ENCODE measurements at regions not wholly inside any gene's neighbourhood (a gene's known extent, or its start where the extent isn't known, plus 50 kb on each side); places are given as distances from the start of the nearest gene placed in this dataset.
"Not testable (repeated sequence)": the region's sequence is repeated elsewhere in the genome, so short reads cannot be mapped to it uniquely, and the experiment has no call there.

DNA sequence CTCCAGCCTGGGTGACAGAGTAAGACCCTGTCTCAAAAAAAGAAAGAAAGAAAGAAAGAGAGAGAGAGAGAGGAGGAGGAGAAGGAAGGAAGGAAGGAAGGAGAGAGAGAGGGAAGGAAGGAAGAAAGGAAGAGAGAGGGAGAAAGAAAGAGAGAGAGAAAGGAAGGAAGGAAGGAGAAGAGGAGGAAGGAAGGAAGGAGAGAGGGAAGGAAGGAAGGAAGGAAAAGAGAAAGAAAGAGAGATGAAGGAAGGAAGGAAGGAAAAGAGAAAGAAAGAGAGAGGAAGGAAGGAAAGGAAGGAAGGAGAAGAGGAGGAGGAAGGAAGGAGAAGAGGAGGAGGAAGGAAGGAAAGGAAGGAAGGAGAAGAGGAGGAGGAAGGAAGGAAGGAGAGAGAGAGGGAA is 82.2 kb upstream of the ATP1B1 start:
- intact Hi-C loops (cut with DNase I) = no loop called here
- no peak for DNase-seq
- no peak for ATAC-seq (ENCODE audit: poor library complexity)

DNA sequence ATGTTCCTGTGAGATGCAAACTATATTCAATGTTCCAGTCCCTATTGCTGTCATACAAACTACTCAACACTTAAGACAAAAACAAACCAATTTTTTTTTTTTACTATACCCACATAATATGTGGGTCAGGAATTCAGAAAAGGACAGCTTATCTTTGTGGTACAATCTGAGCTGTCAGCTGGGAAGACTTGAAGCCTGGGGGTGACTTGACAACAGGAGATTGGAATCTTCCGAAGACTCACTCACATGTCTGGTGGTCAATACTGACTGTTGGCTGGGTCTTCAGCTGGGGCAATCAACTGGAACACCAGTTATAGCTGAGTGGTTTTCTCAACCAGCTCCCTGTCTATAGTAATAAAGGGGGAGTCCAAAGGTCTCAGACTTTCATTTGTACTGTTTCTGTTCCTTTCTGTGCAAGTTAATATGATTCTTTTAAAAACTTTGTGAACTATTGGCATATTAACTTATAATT is 81.7 kb upstream of the ATP1B1 start:
- no peak for ATAC-seq (ENCODE audit: poor library complexity)
- no peak for DNase-seq
- intact Hi-C loops (cut with DNase I) = no loop called here

DNA sequence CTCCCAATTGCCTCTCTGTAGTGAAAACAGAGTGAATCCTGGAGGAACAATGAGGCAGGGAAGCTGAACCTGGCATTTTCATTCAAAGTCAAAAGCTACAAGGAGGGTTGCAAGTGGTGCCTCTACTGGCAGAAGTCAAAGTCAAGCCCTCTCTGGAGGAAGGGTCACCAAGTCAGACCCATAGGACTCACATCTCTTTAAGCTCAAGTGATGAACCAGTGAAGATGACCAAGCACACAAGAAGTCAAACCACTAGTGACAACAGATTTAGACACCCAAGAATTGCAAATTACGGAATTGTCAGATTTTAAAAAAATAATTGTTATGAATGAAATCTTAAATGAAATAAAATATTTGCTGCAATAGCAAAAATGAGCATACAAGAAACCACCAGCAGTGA is 81.1 kb upstream of the ATP1B1 start:
- ATAC-seq (ENCODE audit: poor library complexity) = no peak
- no peak for DNase-seq
- intact Hi-C loops (cut with DNase I) = no loop called here

DNA sequence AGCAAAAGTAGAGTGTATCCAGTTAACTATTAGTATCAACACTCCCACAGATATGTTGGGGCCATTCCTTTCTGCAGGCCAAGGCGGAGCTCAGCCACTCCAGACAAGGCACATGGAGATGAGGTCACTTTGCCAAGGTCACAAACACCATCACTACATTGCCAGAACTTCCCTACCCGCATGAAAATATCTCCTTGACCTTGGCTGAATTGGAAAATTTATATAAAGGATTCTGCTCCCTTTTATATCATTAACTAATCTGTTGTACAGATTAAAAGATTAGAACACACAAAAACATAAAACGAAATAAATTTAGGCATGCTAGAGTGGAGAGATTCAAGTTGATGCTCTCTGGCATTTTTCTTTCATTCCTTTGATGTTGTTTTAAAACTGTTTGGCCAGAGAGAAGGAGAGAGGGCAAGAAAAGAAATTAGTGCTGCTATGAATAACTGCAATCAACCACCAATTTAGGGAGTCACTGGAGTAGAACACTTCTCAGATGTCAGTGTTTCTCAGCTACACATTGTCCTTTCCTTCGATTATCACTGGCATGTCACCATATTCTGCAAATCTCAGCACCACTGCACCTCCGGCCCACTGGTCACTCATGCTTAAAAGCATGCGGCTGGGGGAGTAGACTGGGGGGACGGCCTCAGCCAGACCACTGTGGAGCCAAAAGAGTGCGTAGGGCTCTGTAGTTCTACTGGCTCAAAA is 78.7 kb upstream of the ATP1B1 start:
- DNase-seq = no peak

DNA sequence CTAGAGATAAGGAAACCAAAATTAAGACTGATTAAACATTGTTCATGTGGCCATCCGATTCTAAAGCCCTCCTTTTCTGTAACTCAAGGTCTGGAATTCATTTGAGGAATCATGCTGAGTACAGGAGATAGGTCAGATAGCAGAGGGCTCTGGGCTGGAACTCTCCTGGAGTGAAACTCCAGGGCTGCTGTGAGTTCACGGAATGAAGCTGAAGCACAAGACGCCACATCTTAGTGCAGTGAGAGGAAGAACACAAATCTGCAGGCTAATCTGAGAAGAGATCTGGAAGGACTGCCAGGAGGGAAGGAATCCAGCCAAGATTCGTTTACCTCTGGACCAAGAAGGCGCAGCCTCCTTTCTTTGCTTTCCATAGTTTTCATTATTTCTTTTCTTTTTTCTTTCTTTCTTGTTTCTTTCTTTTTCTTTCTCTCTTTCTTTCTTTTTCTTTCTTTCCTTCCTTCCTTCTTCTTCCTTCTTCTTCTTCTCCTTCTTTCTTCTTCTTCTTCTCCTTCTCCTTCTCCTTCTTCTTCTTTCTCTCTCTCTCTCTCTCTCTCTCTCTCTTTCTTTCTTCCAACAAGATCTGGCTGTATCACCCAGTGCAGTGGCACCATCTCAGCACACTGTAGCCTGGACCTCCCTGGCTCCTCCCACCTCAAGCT is 74.8 kb upstream of the ATP1B1 start:
- no peak for DNase-seq
- ATAC-seq (ENCODE audit: poor library complexity) = no peak
- intact Hi-C loops (cut with DNase I) = no loop called here

More for the DNA sequence above, 78.7 kb upstream of the ATP1B1 start:
- intact Hi-C loops (cut with DNase I) = no loop called here
- no peak for ATAC-seq (ENCODE audit: poor library complexity)

DNA sequence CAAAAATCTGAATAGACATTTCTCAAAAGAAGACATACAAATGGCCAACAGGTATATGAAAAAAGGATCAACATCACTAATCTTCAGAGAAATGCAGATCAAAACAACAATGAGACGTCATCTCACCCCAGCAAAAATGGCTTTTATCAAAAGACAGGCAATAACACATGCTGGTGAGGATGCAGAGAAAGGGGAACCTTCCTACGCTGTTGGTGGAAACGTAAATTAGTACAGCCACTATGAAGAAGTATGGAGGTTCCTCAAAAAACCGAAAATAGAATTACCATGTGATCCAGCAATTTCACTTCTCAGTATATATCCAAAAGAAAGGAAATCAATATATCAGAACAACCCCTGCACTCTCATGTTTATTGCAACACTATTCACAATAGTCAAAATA is 65.1 kb upstream of the ATP1B1 start:
- ATAC-seq (ENCODE audit: poor library complexity) (no peak), DNase-seq (no peak)
- intact Hi-C loops (cut with DNase I) = no loop called here

DNA sequence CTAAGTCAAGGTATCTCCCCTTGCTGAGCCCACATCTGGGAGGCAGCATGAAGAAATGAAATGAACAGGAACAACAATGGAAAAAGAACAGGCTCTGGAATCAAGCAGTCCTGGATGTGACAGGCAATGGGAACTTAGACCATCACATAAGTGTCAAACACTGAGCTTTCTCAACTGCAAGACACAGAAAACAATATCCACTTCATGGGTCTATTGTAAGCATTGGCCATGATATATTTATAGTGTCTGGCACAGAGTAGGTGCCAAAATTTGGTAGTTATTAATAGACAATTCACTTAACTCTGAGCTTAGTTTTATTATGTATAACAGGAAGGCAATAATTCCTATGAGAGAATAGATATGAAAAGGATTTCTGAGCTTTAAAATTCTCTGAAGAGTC is 64.1 kb upstream of the ATP1B1 start:
- DNase-seq (no peak), ATAC-seq (ENCODE audit: poor library complexity) (peak; percentile 82)
- intact Hi-C loops (cut with DNase I) = no loop called here

DNA sequence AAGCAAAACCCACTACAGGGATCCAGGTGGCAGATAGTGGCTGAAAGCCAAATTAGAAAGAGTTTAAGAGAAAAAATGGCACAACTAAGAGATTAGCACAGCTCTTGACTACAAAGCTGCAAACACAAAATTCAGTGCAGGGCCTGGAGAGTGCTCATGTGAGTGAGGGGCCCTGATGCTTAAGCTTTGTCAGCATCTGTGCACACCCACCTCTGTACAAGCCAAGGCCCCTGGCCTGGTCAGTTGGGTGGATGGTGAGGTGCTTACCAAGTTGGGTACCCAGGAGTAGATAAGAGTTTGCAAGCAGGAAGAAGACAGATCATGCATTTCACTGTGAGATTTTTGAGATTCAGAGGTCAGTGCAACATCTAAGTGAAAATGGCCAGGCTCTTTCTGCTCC is 62.7 kb upstream of the ATP1B1 start:
- no peak for ATAC-seq (ENCODE audit: poor library complexity)
- intact Hi-C loops (cut with DNase I) = no loop called here
- no peak for DNase-seq

DNA sequence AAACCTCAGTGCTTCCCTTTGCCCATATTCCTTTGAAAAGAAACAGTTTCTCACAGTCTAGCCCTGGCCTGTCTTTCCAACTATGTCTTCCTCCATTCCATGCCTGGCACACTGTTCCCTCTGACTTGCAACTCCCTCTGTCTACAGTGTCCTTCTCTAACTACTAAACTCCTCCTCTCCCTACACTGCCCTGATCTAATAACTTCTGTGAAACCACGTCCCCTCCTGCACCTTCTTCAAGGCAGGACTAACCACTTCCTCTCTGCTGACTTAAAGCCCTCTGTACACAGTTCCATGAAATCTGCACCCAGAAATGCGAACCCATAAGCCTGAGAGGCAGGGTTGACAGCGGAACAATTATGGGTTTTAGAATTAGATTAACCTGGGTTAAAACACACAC is 62.2 kb upstream of the ATP1B1 start:
- DNase-seq = no peak
- peak; percentile 68 for ATAC-seq (ENCODE audit: poor library complexity)
- intact Hi-C loops (cut with DNase I) = no loop called here

DNA sequence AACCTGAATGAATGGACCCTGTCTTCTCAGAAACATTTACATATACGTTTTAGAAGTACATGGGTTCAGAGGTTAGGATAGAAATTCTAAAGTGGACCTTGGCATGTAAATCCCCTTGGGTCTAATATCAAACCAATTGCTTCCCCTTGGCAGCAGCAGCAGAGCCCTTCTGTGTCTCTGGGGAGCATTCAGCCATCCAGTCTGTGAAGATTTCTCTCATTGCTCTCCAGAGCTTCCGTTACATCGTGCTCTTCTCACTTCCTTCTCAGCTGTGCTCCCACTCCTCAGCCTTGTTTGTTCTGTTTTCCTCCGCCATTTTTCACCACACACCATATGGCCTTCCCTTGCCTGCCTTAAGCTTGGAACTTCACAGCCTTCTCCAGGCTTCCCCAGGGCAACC is 61.5 kb upstream of the ATP1B1 start:
- intact Hi-C loops (cut with DNase I) = no loop called here
- DNase-seq = no peak

DNA sequence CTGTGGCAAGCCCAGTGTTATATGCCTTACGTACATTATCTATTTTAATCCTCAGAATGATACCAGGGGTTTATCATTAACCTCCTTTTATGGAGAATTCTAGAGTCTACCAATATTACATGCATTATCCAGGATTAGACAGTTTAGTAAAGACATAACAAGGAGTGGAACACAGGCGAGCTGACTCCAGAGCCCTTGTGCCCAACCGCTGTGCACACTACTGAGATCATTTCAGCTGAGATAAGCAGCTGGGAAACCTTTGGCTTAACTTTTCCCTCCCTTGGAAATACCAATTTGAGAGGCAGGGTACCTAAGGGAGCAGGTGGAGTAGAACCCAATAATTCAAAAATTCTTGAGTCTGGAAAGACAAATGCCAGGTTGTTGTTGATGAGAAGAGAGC is 59.8 kb upstream of the ATP1B1 start:
- ATAC-seq (ENCODE audit: poor library complexity) (no peak), DNase-seq (no peak)
- intact Hi-C loops (cut with DNase I) = no loop called here

More for the DNA sequence above, 61.5 kb upstream of the ATP1B1 start:
- no peak for ATAC-seq (ENCODE audit: poor library complexity)

DNA sequence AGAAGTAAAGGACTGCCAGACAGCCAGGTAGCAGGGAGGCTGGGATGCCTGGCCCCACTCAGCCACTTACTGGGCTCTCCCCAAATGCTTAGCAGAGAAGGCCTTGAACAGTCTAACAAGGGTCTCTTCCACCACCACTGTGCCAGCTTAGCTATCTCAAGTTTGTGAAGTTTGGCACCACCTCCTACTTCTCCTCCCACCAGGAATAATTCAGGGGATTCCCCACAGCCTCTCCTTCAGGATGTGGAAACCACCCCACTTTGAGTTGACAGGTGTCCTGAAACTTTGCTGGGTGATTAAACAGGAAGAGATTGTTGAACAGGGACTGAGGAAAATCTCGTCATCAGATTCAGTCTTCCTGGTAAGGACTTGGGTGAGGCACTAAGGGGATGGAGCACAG is 59.4 kb upstream of the ATP1B1 start:
- intact Hi-C loops (cut with DNase I) = no loop called here
- ATAC-seq (ENCODE audit: poor library complexity) = no peak
- DNase-seq = no peak

DNA sequence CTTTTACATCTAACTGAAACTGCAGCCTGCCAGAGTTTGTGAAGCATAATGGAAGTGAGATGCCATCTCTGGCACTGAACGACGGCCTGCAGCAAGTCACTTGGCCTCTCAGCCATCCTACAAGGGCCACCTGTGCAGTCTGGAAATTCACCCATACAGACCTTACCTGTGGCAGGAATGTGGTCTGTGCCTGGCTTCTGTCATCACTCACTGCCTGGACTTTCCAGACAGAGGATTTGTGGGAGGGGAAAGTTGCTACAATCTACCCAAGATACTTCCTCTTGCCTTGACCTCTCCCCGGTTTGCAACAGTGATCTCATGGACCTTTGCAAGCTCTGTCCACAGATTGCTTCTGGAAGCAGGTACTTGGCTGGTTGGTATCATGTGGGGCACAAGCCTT is 58.4 kb upstream of the ATP1B1 start:
- ATAC-seq (ENCODE audit: poor library complexity) (no peak), DNase-seq (no peak)
- intact Hi-C loops (cut with DNase I) = no loop called here

DNA sequence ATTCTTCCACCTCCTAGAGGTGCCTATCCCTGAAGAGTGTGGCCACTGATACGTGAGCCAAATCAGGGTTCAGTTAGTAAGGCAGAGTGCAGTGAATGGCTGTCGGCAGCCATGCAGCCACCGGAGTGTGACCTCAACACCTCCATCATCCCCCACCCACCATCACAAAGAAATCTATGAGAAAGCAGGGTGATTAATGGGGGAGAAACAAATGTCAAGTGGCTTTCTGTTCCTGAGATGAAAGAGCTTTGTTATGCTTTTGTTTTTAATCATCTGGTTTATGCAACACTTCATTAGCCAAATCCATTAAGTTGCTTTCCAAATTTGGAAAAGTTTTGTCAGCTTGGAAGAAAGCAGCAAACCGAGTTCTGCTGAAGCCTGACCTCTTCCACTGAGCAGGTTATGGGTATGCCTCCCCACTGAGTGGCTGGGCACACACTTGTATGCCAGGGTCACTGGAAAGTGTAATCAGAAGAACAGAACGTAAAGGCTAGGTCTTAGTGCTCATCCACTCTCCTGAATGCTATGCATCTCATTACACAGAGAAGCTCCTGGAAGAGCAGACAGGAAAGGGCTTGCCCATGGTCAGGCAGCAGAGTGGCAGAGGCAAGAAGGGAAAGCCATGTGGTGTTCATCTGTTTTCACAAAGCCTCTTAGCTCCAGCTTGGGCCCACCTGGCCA is 57.1 kb upstream of the ATP1B1 start:
- intact Hi-C loops (cut with DNase I) = no loop called here
- DNase-seq = no peak
- ATAC-seq (ENCODE audit: poor library complexity) = no peak

DNA sequence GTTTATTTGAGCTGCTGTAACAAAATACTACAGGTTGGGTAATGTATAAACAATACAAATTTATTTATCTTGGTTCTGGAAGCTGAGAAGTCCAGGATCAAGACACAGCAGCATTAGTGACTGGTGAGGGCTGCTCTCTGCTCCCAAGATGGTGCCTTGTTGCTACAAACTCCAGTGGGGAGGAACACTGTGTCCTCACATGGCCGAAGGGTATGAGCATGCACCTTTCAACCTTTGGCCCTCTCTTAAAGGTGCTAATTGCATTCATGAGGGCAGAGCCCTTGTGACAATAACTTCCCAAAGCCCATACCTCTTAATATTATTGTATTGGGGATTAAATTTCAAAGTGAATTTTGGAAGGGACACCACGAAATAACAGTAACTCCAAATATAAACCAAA is 55.3 kb upstream of the ATP1B1 start:
- DNase-seq (no peak), ATAC-seq (ENCODE audit: poor library complexity) (no peak)
- intact Hi-C loops (cut with DNase I) = no loop called here

DNA sequence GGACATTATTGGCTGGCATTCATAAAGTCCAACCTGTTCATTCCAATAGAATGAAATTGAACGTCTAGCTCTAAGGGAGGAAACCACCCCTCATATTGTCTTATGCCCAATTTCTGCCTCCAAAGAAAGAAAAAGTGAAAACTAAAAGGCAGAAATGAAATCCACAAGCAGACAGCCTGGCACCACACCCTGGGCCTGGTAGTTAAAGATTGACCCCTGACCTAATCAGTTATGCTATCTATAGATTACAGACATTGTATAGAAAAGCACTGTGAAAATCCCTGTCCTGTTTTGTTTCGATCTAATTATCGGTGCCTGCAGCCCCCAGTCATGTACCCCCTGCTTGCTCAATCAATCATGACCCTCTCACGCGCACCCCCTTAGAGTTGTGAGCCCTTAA is 54.3 kb upstream of the ATP1B1 start:
- ATAC-seq (ENCODE audit: poor library complexity); intact Hi-C loops (cut with DNase I); DNase-seq: not testable (repeated sequence)

DNA sequence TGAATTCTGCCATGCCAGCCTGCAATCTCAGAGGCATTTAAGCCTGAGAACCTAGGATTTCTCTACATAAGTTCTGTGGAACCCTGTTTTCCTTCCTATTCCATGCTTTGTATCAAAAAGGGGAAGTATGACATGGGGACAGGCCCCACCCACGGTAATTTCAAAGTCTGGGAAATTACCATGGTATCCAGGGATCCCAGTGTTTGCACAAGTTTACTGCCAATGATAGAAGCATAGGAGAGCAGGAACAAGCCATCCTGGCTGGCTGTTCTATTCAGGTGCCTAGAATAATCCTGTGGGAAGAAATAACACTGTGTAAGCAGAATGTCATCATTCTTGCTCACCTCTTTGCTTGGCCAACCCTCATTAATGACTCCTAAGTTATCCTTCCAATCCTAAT is 53.8 kb upstream of the ATP1B1 start:
- peak; percentile 49 for ATAC-seq (ENCODE audit: poor library complexity)

DNA sequence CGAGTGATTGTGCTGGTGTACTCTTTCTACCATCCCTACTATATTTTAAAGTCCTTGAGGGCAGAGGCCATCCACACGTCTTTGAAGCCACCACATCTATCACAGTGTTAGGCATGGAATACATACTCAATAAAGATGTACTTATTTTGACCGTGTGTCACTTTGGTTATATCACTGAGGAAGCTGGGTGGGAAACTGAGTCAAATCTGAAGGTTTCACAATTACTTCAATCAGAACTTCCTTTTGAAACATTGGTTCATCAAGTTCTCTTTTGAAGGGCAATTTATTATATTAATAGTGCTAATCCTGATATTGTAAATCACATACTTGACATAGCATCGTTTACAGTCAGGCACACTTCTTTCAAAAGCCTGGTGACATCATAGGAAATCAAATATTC is 53.3 kb upstream of the ATP1B1 start:
- ATAC-seq (ENCODE audit: poor library complexity) (no peak), DNase-seq (no peak)
- intact Hi-C loops (cut with DNase I) = no loop called here

More for the DNA sequence above, 53.8 kb upstream of the ATP1B1 start:
- intact Hi-C loops (cut with DNase I) = no loop called here
- no peak for DNase-seq
